ENCODE measurements at regions not wholly inside any gene's neighbourhood (a gene's known extent, or its start where the extent isn't known, plus 50 kb on each side); places are given as distances from the start of the nearest gene placed in this dataset.

DNA sequence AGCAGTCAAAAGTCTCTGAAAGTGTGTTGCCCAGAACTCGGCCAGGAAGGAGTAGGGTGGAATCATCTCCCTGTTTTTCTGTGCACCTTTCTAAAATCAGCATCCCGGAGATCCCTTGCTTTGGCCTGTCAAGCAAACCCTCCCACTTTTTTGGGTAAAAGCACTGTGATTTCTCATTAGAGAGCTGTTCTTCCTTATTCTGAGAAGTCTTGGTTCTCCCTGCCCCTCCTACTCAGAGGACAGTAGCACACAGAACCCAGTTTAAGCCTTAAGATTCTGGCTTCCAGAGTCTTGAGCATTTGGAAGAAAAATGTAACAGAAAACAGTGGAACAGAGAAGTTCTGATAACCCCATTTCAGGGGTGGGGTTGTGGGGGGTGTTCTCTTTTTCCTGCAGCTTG lies 52.6 kb upstream of the KATNAL1 start:
- Histone ChIP-seq H3K23ac (ENCODE audit: low read length) (no peak overlapping the region), H4K91ac (ENCODE audit: low read depth, low read length) (no peak overlapping the region), H4K8ac (ENCODE audit: low read depth, low read length) (no peak overlapping the region), H3K27me3 (ENCODE audit: insufficient read depth, low read length) (no peaks in the 10 kb centered on the region), H3K4me3 (ENCODE audit: low read depth, low read length) (no peak overlapping the region), H3K79me1 (ENCODE audit: low read length) (peaks cover 6% of the 10 kb centered on the region), H3K4ac (ENCODE audit: low read depth, low read length) (no peak overlapping the region), H2AFZ (ENCODE audit: insufficient read depth, low read length, poor library complexity) (no peak overlapping the region), H2BK12ac (ENCODE audit: low read length) (no peak overlapping the region), H3K4me2 (ENCODE audit: low read length) (no peak overlapping the region), H2AK5ac (ENCODE audit: low read length) (no peak overlapping the region), H3K4me1 (ENCODE audit: control insufficient read depth in 1 of 2, insufficient read depth in 2 of 2, low read length in 2 of 2) (peaks cover 5% of the 10 kb centered on the region in 2 experiments), H3K9ac (ENCODE audit: low read length) (no peak overlapping the region), H3K9me3 (ENCODE audit: insufficient read depth, low read depth, low read length) (no peaks in the 10 kb centered on the region), H3K36me3 (ENCODE audit: control insufficient read depth in 1 of 2, insufficient read depth in 2 of 2, low read length in 2 of 2) (no peaks in the 10 kb centered on the region), H2BK120ac (ENCODE audit: insufficient read depth, low read length, poor library complexity) (no peak overlapping the region), H3K79me2 (ENCODE audit: control insufficient read depth, insufficient read depth, low read length, poor library complexity) (no peaks in the 10 kb centered on the region), H4K12ac (ENCODE audit: low read depth, low read length) (no peak overlapping the region), H3K18ac (ENCODE audit: low read length) (no peak overlapping the region), H2BK5ac (ENCODE audit: low read depth, low read length, poor library complexity) (no peak overlapping the region), H3K14ac (ENCODE audit: low read length) (no peak overlapping the region), H3K27ac (ENCODE audit: low read depth, low read length) (no peak overlapping the region)
- no CpG with 5 or more reads among the region's 2 CpGs for WGBS (ENCODE audit: extremely low coverage, insufficient coverage, insufficient read length)
- no peak for DNase-seq

DNA sequence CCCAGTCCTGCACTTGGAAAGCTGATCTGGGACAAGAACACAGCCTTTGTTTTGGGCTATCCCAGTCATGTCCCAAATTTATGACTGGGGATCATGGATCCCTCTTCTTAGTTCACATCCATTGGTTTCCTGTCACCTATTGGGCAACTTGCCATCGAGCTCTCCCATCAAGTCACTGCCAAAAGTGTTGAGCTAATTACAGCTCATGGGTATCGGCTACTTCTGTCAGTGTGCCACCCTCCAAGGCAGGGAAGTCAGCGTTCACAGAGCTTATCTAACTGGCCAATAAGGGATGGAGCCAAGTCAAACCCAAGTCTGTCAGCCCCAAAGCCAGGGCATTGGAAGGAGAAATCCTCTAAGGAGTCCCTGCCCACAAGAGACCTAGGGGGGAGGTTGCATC lies 53.2 kb upstream of the KATNAL1 start:
- Histone ChIP-seq H3K4me3 (ENCODE audit: low read depth, low read length) (no peak overlapping the region), H3K23ac (ENCODE audit: low read length) (no peak overlapping the region)

DNA sequence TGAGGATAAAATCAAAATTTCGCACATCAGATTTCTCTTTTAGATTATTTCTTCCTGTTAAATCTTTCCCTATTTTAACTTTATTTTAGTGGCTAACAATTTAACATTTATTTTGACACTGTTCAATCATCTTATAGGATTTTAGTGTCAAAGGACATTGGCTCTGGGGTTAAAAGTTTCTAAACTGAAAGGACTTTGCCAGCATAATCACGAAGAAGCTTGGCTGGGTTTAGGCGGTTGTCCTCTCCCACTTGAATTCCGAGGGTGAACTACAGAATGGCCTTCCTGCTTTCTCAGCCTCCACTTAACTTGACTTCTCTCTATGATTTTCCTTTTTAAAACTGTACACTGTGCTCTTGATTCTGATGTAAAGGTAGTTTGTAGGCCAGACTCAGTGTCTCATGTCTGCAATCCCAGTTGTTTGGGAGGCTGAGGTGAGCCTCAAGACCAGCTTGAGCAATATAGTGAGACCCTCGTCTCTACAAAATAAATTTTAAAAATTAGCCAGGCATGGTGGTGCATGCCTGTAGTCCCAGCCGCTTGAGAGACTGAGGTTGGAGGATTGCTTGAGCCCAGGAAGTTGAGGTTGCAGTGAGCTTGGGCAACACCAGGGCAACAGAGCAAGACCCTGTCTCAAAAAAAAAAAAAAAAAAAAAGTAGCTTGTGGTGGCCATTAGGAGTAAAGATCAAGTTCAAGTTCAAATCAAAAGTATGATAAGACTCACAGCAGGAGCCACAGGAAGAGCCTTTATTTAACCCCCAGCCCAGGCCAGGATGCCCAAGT lies 54.8 kb upstream of the KATNAL1 start:
- Histone ChIP-seq H3K9me3 (ENCODE audit: insufficient read depth, low read depth, low read length) (no peaks in the 10 kb centered on the region), H2BK120ac (ENCODE audit: insufficient read depth, low read length, poor library complexity) (no peak overlapping the region), H3K27ac (ENCODE audit: low read depth, low read length) (no peak overlapping the region), H3K14ac (ENCODE audit: low read length) (no peak overlapping the region), H3K36me3 (ENCODE audit: control insufficient read depth in 1 of 2, insufficient read depth in 2 of 2, low read length in 2 of 2) (no peaks in the 10 kb centered on the region), H2BK12ac (ENCODE audit: low read length) (no peak overlapping the region), H4K8ac (ENCODE audit: low read depth, low read length) (no peak overlapping the region), H3K4me3 (ENCODE audit: low read depth, low read length) (no peak overlapping the region), H2AK5ac (ENCODE audit: low read length) (no peak overlapping the region), H3K23ac (ENCODE audit: low read length) (no peak overlapping the region), H3K18ac (ENCODE audit: low read length) (no peak overlapping the region), H3K4me2 (ENCODE audit: low read length) (no peak overlapping the region), H3K79me2 (ENCODE audit: control insufficient read depth, insufficient read depth, low read length, poor library complexity) (no peaks in the 10 kb centered on the region), H2BK5ac (ENCODE audit: low read depth, low read length, poor library complexity) (no peak overlapping the region), H3K79me1 (ENCODE audit: low read length) (peaks cover 6% of the 10 kb centered on the region), H2AFZ (ENCODE audit: insufficient read depth, low read length, poor library complexity) (no peak overlapping the region), H4K91ac (ENCODE audit: low read depth, low read length) (no peak overlapping the region), H4K12ac (ENCODE audit: low read depth, low read length) (no peak overlapping the region), H3K4ac (ENCODE audit: low read depth, low read length) (no peak overlapping the region), H3K9ac (ENCODE audit: low read length) (no peak overlapping the region), H3K27me3 (ENCODE audit: insufficient read depth, low read length) (no peaks in the 10 kb centered on the region), H3K4me1 (ENCODE audit: control insufficient read depth in 1 of 2, insufficient read depth in 2 of 2, low read length in 2 of 2) (peaks cover 4 to 6% of the 10 kb centered on the region in 2 experiments)
- DNase-seq, result no peak
- no CpG with 5 or more reads among the region's 6 CpGs for WGBS (ENCODE audit: extremely low coverage, insufficient coverage, insufficient read length)

More for the DNA sequence above, 53.2 kb upstream of the KATNAL1 start:
- no peak overlapping the region for H3K9ac ChIP-seq (ENCODE audit: low read length)
- H3K4ac ChIP-seq (ENCODE audit: low read depth, low read length), result no peak overlapping the region
- H2AFZ ChIP-seq (ENCODE audit: insufficient read depth, low read length, poor library complexity), result no peak overlapping the region
- no peaks in the 10 kb centered on the region for H3K79me2 ChIP-seq (ENCODE audit: control insufficient read depth, insufficient read depth, low read length, poor library complexity)
- WGBS (ENCODE audit: extremely low coverage, insufficient coverage, insufficient read length), result no CpG with 5 or more reads among the region's 3 CpGs
- no peaks in the 10 kb centered on the region for H3K36me3 ChIP-seq (ENCODE audit: control insufficient read depth in 1 of 2, insufficient read depth in 2 of 2, low read length in 2 of 2)
- peaks cover 4 to 6% of the 10 kb centered on the region in 2 experiments for H3K4me1 ChIP-seq (ENCODE audit: control insufficient read depth in 1 of 2, insufficient read depth in 2 of 2, low read length in 2 of 2)
- H3K9me3 ChIP-seq (ENCODE audit: insufficient read depth, low read depth, low read length), result no peaks in the 10 kb centered on the region
- H4K12ac ChIP-seq (ENCODE audit: low read depth, low read length), result no peak overlapping the region
- H3K79me1 ChIP-seq (ENCODE audit: low read length), result peaks cover 6% of the 10 kb centered on the region
- DNase-seq, result no peak
- H3K18ac ChIP-seq (ENCODE audit: low read length), result no peak overlapping the region
- H2BK12ac ChIP-seq (ENCODE audit: low read length), result no peak overlapping the region
- no peak overlapping the region for H3K27ac ChIP-seq (ENCODE audit: low read depth, low read length)
- no peak overlapping the region for H2BK5ac ChIP-seq (ENCODE audit: low read depth, low read length, poor library complexity)
- no peak overlapping the region for H4K8ac ChIP-seq (ENCODE audit: low read depth, low read length)
- H3K14ac ChIP-seq (ENCODE audit: low read length), result no peak overlapping the region
- H4K91ac ChIP-seq (ENCODE audit: low read depth, low read length), result no peak overlapping the region
- no peaks in the 10 kb centered on the region for H3K27me3 ChIP-seq (ENCODE audit: insufficient read depth, low read length)
- H3K4me2 ChIP-seq (ENCODE audit: low read length), result no peak overlapping the region
- no peak overlapping the region for H2AK5ac ChIP-seq (ENCODE audit: low read length)
- H2BK120ac ChIP-seq (ENCODE audit: insufficient read depth, low read length, poor library complexity), result no peak overlapping the region

DNA sequence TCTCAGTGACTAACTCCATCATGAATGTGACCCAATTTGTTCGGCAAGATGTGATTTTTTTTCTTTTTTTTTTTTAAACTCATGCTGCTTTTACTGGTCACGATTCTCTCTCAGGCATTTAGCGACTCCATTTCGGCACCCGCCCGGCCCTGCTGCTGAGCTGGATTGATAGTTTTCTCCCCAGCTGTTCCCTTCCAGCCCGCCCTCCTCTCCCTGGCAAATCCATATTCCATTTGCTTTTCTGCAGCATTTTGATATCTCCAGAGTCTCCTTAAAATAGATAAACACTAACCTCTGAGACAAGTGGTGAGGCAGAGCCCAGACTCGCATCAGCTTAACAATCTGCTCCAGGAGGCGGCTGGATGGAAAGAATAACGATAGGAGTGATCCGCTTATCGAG lies 55.5 kb upstream of the KATNAL1 start:
- Histone ChIP-seq H3K23ac (ENCODE audit: low read length) (no peak overlapping the region), H2AFZ (ENCODE audit: insufficient read depth, low read length, poor library complexity) (no peak overlapping the region), H4K8ac (ENCODE audit: low read depth, low read length) (no peak overlapping the region), H3K4me3 (ENCODE audit: low read depth, low read length) (no peak overlapping the region), H3K36me3 (ENCODE audit: control insufficient read depth in 1 of 2, insufficient read depth in 2 of 2, low read length in 2 of 2) (no peaks in the 10 kb centered on the region), H3K79me2 (ENCODE audit: control insufficient read depth, insufficient read depth, low read length, poor library complexity) (no peaks in the 10 kb centered on the region), H3K14ac (ENCODE audit: low read length) (no peak overlapping the region), H3K27me3 (ENCODE audit: insufficient read depth, low read length) (no peaks in the 10 kb centered on the region), H4K91ac (ENCODE audit: low read depth, low read length) (no peak overlapping the region), H3K4me2 (ENCODE audit: low read length) (no peak overlapping the region), H4K12ac (ENCODE audit: low read depth, low read length) (no peak overlapping the region), H3K18ac (ENCODE audit: low read length) (no peak overlapping the region), H3K79me1 (ENCODE audit: low read length) (peaks cover 6% of the 10 kb centered on the region), H3K27ac (ENCODE audit: low read depth, low read length) (no peak overlapping the region), H3K9ac (ENCODE audit: low read length) (no peak overlapping the region), H3K4ac (ENCODE audit: low read depth, low read length) (no peak overlapping the region), H2BK5ac (ENCODE audit: low read depth, low read length, poor library complexity) (no peak overlapping the region), H3K9me3 (ENCODE audit: insufficient read depth, low read depth, low read length) (no peaks in the 10 kb centered on the region), H2BK120ac (ENCODE audit: insufficient read depth, low read length, poor library complexity) (no peak overlapping the region), H2AK5ac (ENCODE audit: low read length) (no peak overlapping the region), H3K4me1 (ENCODE audit: control insufficient read depth in 1 of 2, insufficient read depth in 2 of 2, low read length in 2 of 2) (peaks cover 4 to 6% of the 10 kb centered on the region in 2 experiments), H2BK12ac (ENCODE audit: low read length) (no peak overlapping the region)
- no peak for DNase-seq
- no CpG with 5 or more reads among the region's 12 CpGs for WGBS (ENCODE audit: extremely low coverage, insufficient coverage, insufficient read length)

Data from trophoblast cell (in vitro differentiated cells and primary cell).